ENCODE measurements at regions not wholly inside any gene's neighbourhood (a gene's known extent, or its start where the extent isn't known, plus 50 kb on each side); places are given as distances from the start of the nearest gene placed in this dataset.

- Histone ChIP-seq H3K4me3 (replicated peaks in 1 of 3; ENCODE audit: insufficient read depth in 1 of 3, low read depth in 2 of 3, low read length in 3 of 3) (no peak overlapping the region), H3K4me1 (ENCODE audit: insufficient read depth, low read length) (no peaks in the 10 kb centered on the region), H3K9ac (ENCODE audit: insufficient read depth, low read depth, low read length) (no peak overlapping the region), H2AFZ (ENCODE audit: low read length) (no peak overlapping the region), H3K27ac (ENCODE audit: extremely low read length, insufficient read depth, low read length) (no peak overlapping the region), H3K36me3 (replicated peaks in 1 of 2; ENCODE audit: control insufficient read depth in 1 of 2, insufficient read depth in 2 of 2, low read length in 2 of 2) (no peaks in the 10 kb centered on the region), H3K9me3 (ENCODE audit: low read length) (no peaks in the 10 kb centered on the region), H3K27me3 (ENCODE audit: control insufficient read depth in 1 of 2, insufficient read depth in 2 of 2, low read length in 2 of 2) (peaks cover 0 to 5% of the 10 kb centered on the region in 2 experiments; a peak in 2 of 5 replicates), H3K79me2 (ENCODE audit: insufficient read depth, low read length) (no peaks in the 10 kb centered on the region), H4K20me1 (ENCODE audit: insufficient read depth, low read length) (no peaks in the 10 kb centered on the region), H3K4me2 (ENCODE audit: low read depth, low read length) (no peak overlapping the region)
- DNase-seq (ENCODE audit: low spot score) = no peak
- BruUV-seq (replicated peaks) = no TSS peak
- TF ChIP-seq ZSCAN21 (CRISPR knock-in tag; IDR thresholded peaks at IDR 0.05; ENCODE audit: borderline replicate concordance) (no peak), SALL1 (CRISPR knock-in tag; IDR thresholded peaks at IDR 0.05) (no peak), MBNL3 (CRISPR knock-in tag; conservative IDR thresholded peaks at IDR 0.05) (no peak), ZNF646 (CRISPR knock-in tag; IDR thresholded peaks at IDR 0.05) (no peak), THAP9 (CRISPR knock-in tag; IDR thresholded peaks at IDR 0.05; ENCODE audit: borderline replicate concordance) (no peak), CBX1 (IDR thresholded peaks at IDR 0.05; ENCODE audit: low read depth) (no peak), CCAR2 (optimal IDR thresholded peaks at IDR 0.05; ENCODE audit: low read depth, low read length) (no peak), ZNF740 (CRISPR knock-in tag; IDR thresholded peaks at IDR 0.05) (no peak), EED (CRISPR knock-in tag; IDR thresholded peaks at IDR 0.05) (no peak), ZKSCAN8 (CRISPR knock-in tag; IDR thresholded peaks at IDR 0.05; ENCODE audit: borderline replicate concordance) (no peak)
- no peak for ATAC-seq
- ChIA-PET CTCF (ENCODE audit: low intra/inter-chr PET ratio, low total read pairs) (no interaction called here), POLR2A (no interaction called here)
- 67% methylated on average over 10 of the region's 10 CpGs for WGBS (ENCODE audit: low lambda C conversion rate)
- in situ Hi-C loops (cut with HindIII; ENCODE audit: extremely low pct_ligation_motif_present, low pct_unique_long_range_greater_than_20kb) = no loop called here
- intact Hi-C loops (cut with micrococcal nuclease; ENCODE audit: unreplicated experiment) = no loop called here
- FAIRE-seq = no peak
These were observed 418.5 kb upstream of the JARID2 start for GRCh38 chr6:14827354-14827753.

All from HepG2 (cell line).